ENCODE measurements at regions not wholly inside any gene's neighbourhood (a gene's known extent, or its start where the extent isn't known, plus 50 kb on each side); places are given as distances from the start of the nearest gene placed in this dataset.

GRCh38 chr2:142687075-142687474 is 190.4 kb upstream of the KYNU start:
- H4K20me1 ChIP-seq (ENCODE audit: insufficient read depth, low read length): no peaks in the 10 kb centered on the region
- no peak overlapping the region for H3K4me3 ChIP-seq (replicated peaks in 1 of 3; ENCODE audit: low read depth in 2 of 3, low read length in 3 of 3)
- H3K4me1 Mint-ChIP-seq: no peaks in the 10 kb centered on the region
- H3K36me3 Mint-ChIP-seq: no peaks in the 10 kb centered on the region
- no peaks in the 10 kb centered on the region for H3K4me1 ChIP-seq (ENCODE audit: control insufficient read depth in 1 of 2, insufficient read depth in 2 of 2, low read length in 2 of 2)
- TF ChIP-seq CTCF (IDR thresholded peaks at IDR 0.05): no peak
- H2AFZ ChIP-seq (ENCODE audit: insufficient read depth, low read depth, low read length, poor library complexity, severe bottlenecking): no peak overlapping the region
- peaks cover 0 to 4% (median 0%) of the 10 kb centered on the region in 7 donors for H3K9me3 Mint-ChIP-seq
- no peaks in the 10 kb centered on the region for H3K27me3 ChIP-seq (ENCODE audit: control insufficient read depth in 2 of 2, insufficient read depth in 2 of 2, low read length in 2 of 2)
- no CpG with 5 or more reads among the region's 4 CpGs for WGBS (ENCODE audit: insufficient coverage)
- no peak overlapping the region for H3K4me2 ChIP-seq (replicated peaks; ENCODE audit: extremely low read depth, low read length, poor library complexity, severe bottlenecking)
- no peaks in the 10 kb centered on the region for H3K9me3 ChIP-seq (replicated peaks in 1 of 2; ENCODE audit: control insufficient read depth in 1 of 2, insufficient read depth in 1 of 2, low read length in 2 of 2)
- H3K36me3 ChIP-seq (replicated peaks in 1 of 2; ENCODE audit: control insufficient read depth in 1 of 2, insufficient read depth in 2 of 2, low read length in 2 of 2): no peaks in the 10 kb centered on the region
- no peak for DNase-seq
- H3K27ac ChIP-seq (ENCODE audit: low read depth in 1 of 2, low read length in 2 of 2): no peak overlapping the region
- H3K9ac ChIP-seq (ENCODE audit: insufficient read depth, low read length, poor library complexity, severe bottlenecking): no peak overlapping the region
- H3K27ac Mint-ChIP-seq: no peak overlapping the region
- H3K4me3 Mint-ChIP-seq: no peak overlapping the region
- H3K79me2 ChIP-seq (ENCODE audit: insufficient read depth, low read length): no peaks in the 10 kb centered on the region
- peaks cover 1 to 5% (median 3%) of the 10 kb centered on the region in 3 donors for H3K27me3 Mint-ChIP-seq (ENCODE audit: low read depth in 3 of 3)
- intact Hi-C loops (cut with micrococcal nuclease): no loop called here

- Mint-ChIP-seq H3K27me3 (ENCODE audit: low read depth in 3 of 3) (peaks cover 0 to 5% (median 3%) of the 10 kb centered on the region in 3 donors), H3K4me1 (no peaks in the 10 kb centered on the region), H3K9me3 (peaks cover 0 to 4% (median 0%) of the 10 kb centered on the region in 7 donors), H3K27ac (no peak overlapping the region), H3K4me3 (no peak overlapping the region), H3K36me3 (no peaks in the 10 kb centered on the region)
- Histone ChIP-seq H3K27ac (ENCODE audit: low read depth in 1 of 2, low read length in 2 of 2) (no peak overlapping the region), H3K36me3 (replicated peaks in 1 of 2; ENCODE audit: control insufficient read depth in 1 of 2, insufficient read depth in 2 of 2, low read length in 2 of 2) (no peaks in the 10 kb centered on the region), H3K4me2 (replicated peaks; ENCODE audit: extremely low read depth, low read length, poor library complexity, severe bottlenecking) (no peak overlapping the region), H3K4me3 (replicated peaks in 1 of 3; ENCODE audit: low read depth in 2 of 3, low read length in 3 of 3) (no peak overlapping the region), H3K79me2 (ENCODE audit: insufficient read depth, low read length) (no peaks in the 10 kb centered on the region), H3K27me3 (ENCODE audit: control insufficient read depth in 2 of 2, insufficient read depth in 2 of 2, low read length in 2 of 2) (no peaks in the 10 kb centered on the region), H2AFZ (ENCODE audit: insufficient read depth, low read depth, low read length, poor library complexity, severe bottlenecking) (no peak overlapping the region), H4K20me1 (ENCODE audit: insufficient read depth, low read length) (no peaks in the 10 kb centered on the region), H3K4me1 (ENCODE audit: control insufficient read depth in 1 of 2, insufficient read depth in 2 of 2, low read length in 2 of 2) (no peaks in the 10 kb centered on the region), H3K9ac (ENCODE audit: insufficient read depth, low read length, poor library complexity, severe bottlenecking) (no peak overlapping the region), H3K9me3 (replicated peaks in 1 of 2; ENCODE audit: control insufficient read depth in 1 of 2, insufficient read depth in 1 of 2, low read length in 2 of 2) (no peaks in the 10 kb centered on the region)
- intact Hi-C loops (cut with micrococcal nuclease): no loop called here
- no peak for TF ChIP-seq CTCF (IDR thresholded peaks at IDR 0.05)
- 100% methylated on average over 2 of the region's 3 CpGs for WGBS (ENCODE audit: insufficient coverage)
- DNase-seq: no peak
These were observed 192.8 kb upstream of the KYNU start for GRCh38 chr2:142684667-142685066.
